Fibroblast of villous mesenchyme (primary cell): ENCODE measurements at regions not wholly inside any gene's neighbourhood (a gene's known extent, or its start where the extent isn't known, plus 50 kb on each side); places are given as distances from the start of the nearest gene placed in this dataset.

Experiments
- DNase-seq: peaks from one replicate; pipeline ENCODE4 v3.0.0-alpha.2; 2010; ENCODE audit warnings: low read depth
- H3K4me3 ChIP-seq: 2 replicates; pipeline ENCODE4 v1.5.1; 2011; ENCODE audit warnings: low read depth, mild to moderate bottlenecking, low read length
- TF ChIP-seq, protein P1 (sequence below): IDR thresholded peaks from 2 replicates; pipeline ENCODE4 v1.5.1; 2012; ENCODE audit warnings: low read depth, mild to moderate bottlenecking, low read length; ENCODE audit not compliant: insufficient read depth

DNA sequence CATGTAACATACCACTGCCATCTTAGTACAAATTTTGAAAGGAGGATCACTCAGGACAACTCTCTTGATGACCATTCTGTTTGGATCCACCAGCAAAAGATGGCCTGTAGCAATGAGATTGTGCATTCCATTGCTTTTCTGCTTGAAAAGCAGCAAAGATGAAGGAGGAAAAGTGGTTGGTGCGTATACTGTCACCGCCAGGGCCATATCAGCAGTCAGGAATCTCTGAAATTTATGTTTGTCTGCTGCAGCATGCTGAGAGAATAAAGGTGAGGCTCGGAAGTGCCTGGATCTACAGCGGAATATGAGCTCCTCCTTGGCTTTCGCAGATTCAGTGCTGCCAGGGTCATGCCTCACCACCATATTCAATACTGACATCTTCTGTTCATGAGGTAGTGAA is 144.4 kb downstream of the GPBP1 start:
- no peak overlapping the region for H3K4me3 ChIP-seq
- TF ChIP-seq, protein P1, sequence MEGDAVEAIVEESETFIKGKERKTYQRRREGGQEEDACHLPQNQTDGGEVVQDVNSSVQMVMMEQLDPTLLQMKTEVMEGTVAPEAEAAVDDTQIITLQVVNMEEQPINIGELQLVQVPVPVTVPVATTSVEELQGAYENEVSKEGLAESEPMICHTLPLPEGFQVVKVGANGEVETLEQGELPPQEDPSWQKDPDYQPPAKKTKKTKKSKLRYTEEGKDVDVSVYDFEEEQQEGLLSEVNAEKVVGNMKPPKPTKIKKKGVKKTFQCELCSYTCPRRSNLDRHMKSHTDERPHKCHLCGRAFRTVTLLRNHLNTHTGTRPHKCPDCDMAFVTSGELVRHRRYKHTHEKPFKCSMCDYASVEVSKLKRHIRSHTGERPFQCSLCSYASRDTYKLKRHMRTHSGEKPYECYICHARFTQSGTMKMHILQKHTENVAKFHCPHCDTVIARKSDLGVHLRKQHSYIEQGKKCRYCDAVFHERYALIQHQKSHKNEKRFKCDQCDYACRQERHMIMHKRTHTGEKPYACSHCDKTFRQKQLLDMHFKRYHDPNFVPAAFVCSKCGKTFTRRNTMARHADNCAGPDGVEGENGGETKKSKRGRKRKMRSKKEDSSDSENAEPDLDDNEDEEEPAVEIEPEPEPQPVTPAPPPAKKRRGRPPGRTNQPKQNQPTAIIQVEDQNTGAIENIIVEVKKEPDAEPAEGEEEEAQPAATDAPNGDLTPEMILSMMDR = no peak

DNA sequence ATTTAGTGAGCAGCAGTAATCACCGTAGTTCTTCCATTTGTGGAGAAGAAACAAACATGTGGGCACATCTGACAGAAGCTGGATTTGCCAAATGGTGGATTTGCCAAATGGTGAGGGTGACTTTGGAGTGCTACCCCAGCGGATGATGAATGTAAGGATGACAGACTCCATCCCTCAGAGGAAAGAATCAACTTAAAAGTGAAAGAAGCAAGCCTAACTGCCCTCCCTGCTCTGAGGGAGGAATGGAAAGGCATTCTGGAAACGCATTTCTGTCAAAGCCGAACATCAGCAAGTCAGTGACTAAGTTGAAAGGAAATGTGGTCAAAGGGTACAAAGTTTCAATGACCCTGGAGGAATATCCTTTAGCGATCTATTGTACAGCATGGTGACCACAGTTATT is 143.5 kb downstream of the GPBP1 start:
- TF ChIP-seq, protein P1 = no peak
- peak overlapping the region; percentile 40 for H3K4me3 ChIP-seq
- DNase-seq = no peak

More for the DNA sequence above, 144.4 kb downstream of the GPBP1 start:
- DNase-seq = no peak

DNA sequence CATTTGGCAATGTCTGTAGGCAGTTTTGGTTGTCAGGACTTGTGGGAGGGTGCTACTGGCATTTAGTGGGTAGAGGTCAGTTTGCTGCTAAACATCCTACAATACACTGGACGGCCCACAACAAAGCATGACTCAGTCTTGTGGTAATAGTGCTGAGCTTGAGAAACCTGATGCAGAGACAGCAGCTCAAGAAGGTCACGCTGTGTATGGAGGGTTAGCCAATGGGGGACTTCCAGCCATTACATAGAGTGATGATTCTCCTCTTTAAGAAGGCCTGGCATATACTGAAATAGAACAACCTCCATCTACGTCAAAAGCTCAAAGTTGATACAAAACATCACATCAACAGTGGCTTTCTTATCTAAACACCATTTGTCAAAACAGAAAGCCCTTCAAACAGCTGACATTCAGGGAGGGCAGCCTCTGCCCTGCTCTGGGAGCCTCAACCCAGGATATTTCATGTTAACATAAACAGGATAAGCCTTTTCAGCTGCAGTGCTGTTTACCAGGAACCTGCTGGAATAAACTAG is 143.0 kb downstream of the GPBP1 start:
- TF ChIP-seq, protein P1 = no peak
- peak; percentile 100 for DNase-seq
- peak overlapping the region; percentile 40 for H3K4me3 ChIP-seq

DNA sequence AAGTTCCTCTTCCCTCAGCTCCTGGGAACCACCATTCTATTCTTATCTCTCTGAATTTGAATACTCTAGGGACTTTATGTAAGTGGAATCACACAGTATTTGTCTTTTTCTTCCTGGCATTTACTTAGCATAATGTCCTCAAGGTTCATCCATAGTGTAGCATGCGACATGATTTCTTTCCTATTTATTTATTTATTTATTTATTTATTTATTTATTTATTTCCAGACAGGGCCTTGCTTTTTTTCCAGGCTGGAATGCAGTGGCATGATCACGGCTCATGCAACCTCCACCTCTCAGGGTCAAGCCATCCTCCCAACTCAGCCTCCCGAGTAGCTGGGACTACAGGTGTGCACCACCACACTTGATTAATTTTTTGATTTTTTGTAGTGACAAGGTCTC is 142.1 kb downstream of the GPBP1 start:
- TF ChIP-seq, protein P1 = no peak
- DNase-seq = no peak

More for the DNA sequence above, 142.1 kb downstream of the GPBP1 start:
- H3K4me3 ChIP-seq = no peak overlapping the region
